Gastroesophageal sphincter (tissue), 3 donors: ENCODE measurements at regions not wholly inside any gene's neighbourhood (a gene's known extent, or its start where the extent isn't known, plus 50 kb on each side); places are given as distances from the start of the nearest gene placed in this dataset.

ENCODE experiments used
- CTCF ChIP-seq, 4 experiments: fragments of 200-600 bp in 2 of 4; fragments of 450-650 bp in 2 of 4; sonication (generic) in 1 of 4; IDR thresholded peaks; one replicate each; pipeline ENCODE4 v1.5.1; 2017 to 2019; ENCODE audit warnings: antibody characterized with exemption in 4 of 4, mild to moderate bottlenecking in 2 of 4, moderate library complexity in 2 of 4
- POLR2A ChIP-seq, 2 donors: fragments of 450-650 bp; IDR thresholded peaks; one replicate each; pipeline ENCODE4 v1.6.1; 2017; ENCODE audit warnings: antibody characterized with exemption in 2 of 2, mild to moderate bottlenecking in 2 of 2, moderate library complexity in 1 of 2
- POLR2AphosphoS5 ChIP-seq: sonication (generic); formaldehyde crosslinking; IDR thresholded peaks from one replicate; pipeline ENCODE4 v1.6.1; 2017; ENCODE audit warnings: antibody characterized with exemption

GRCh38 chr16:76801357-76801756 is 389.6 kb upstream of the MON1B start:
- TF ChIP-seq POLR2AphosphoS5: no peak
- no peak for TF ChIP-seq CTCF (IDR thresholded peaks at IDR 0.05)
- TF ChIP-seq POLR2A (IDR thresholded peaks at IDR 0.05): no peak
